G401.6 (cell line): ENCODE measurements at regions not wholly inside any gene's neighbourhood (a gene's known extent, or its start where the extent isn't known, plus 50 kb on each side); places are given as distances from the start of the nearest gene placed in this dataset.

Experiments
- FAIRE-seq: peaks from 2 replicates; lab custom pipeline; 2012; peaks lifted over from hg19 to GRCh38; lab: Jason Lieb, UNC

DNA sequence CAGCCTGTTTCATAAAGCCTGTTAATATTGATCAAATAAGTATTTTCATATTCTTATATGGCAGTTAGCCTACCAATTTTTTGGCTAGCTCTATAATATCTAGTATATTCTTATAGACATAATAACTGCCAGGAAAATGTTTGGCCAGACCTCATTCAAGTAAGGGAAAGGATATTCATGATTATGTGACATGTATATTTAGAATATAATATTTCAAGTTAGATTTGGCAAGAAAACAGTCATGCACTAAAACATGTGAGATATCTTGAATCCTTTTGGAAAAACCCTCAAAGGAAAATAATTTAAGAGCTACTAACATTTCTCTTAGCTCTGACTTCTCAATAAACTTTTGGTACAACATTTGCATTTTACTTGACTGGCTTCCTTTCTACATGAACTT, 694.1 kb downstream of the PLCL1 start:
- no peak for FAIRE-seq

DNA sequence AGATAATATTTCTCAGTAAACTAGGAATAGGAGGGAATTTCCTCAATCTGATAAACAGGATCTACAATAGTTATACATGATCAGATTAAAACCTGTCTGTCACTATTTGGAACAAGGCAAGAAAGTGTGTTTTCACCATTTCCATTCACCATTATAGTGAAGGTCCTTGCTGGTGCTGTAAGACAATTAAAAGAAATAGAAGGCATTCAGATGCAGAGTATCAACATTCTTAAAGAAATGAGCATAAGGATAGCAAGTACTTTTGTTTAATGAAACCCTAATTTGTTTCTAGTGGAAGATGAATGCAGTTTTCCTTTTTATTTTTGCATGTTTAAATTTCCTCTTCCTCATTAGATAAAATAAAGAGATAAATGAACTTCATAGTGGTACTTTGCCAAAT, 693.7 kb downstream of the PLCL1 start:
- FAIRE-seq: no peak

DNA sequence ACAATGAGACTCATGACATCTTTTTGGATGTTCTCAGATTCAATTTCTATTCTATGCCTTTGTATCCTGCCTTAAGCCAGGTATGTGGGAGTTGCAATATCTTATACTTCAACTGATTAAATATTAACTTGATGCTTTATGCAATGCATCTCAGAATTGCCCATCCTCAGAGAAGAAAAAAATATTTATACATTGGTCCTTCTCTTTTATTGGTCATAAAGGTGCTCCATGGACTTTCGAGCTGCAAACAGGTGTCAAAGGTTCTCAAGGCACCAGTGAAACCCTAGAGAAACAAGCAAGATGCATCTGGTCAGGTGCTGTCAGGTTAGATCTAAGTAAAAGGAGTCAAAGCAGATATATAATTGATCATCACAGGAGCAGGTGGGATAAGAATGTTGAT, 690.5 kb downstream of the PLCL1 start:
- no peak for FAIRE-seq

DNA sequence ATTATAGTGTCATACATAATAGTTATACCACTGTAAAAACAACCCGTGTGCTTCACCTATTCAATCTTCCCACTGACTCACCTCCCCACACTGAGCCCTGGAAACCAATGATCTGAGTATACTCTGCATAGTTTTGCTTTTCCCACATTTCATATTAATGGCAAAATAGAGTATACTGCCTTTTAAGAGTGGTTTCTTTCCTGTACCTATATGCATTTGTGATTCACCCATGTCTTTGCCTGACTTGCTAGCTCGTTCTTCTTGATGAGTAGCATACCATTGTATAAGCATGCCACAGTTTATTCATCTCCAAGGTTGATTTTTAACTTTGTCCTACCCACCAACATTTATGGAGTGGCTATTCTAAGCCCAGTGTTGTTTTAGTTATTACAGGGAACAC, 686.4 kb downstream of the PLCL1 start:
- FAIRE-seq: no peak

DNA sequence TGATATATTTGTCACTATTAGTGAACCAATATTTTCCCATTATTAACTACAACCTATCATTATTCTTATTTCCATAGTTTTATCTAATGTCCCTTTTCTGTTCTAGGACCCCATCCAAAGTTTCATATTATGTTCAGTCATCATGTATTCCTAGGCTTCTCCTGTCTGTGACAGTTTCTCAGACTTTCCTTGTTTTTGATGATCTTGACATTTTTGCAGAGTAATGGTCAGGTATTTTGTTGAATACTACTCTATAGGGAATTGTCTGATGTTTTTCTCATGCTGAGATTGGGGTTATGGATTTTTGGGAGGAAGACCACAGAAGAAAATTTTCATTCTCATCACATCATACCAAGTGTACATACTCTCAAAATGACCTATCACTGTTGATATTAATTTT, 684.6 kb downstream of the PLCL1 start:
- no peak for FAIRE-seq

DNA sequence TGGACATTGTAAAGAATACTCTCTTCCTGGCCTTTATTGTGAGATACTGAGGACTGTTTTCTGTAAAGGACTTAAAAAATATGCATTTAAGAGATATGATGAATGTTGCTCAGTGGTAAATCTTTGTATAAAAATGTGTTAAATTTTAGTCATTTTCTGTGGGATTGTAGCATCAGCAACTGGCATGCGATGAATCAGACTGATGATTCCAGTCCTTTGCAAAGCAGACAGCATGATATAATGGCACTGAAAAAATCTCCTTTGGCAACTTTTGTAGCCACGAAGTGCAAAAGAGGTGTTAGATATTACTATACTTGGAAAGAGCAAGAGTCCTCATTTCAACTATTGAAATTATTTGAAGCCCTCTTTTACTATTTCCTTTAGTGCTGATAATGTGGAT, 678.7 kb downstream of the PLCL1 start:
- no peak for FAIRE-seq

DNA sequence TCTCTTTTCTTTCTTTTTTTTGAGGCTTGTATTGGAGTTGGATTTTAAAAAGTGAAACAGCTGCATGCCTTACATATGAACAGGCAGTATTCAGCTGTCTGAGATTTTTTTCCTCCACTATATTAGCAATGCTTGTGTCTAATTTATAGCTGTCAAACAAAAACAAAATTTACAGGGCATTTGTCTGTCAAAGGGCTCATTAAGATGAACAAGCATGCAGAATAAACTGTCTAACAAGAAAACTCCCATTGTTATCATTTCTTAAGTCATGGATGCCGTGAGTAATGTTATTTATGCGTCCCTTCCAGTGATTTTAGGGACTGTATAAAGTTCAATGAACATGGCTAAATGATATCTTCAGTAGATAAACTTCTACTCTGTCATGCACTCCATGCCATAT, 674.7 kb downstream of the PLCL1 start:
- no peak for FAIRE-seq

DNA sequence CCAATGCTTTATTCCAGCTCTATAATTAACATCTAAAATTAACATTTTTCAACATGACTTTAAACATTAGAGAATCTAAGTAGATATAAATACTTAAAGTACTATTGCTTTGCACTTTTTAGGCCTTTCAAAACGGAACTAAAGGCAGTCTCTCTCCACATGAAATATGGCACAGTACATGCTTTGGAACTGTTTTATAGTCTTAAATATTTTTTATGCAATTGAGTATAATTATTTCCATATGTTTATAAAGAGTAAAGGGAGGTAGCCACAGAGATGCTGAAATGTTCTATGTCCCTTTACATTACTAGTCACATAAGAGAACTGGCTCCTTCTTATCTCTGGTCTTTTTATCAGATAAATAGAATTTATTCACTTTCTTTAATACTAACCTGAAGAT, 674.0 kb downstream of the PLCL1 start:
- FAIRE-seq: no peak

DNA sequence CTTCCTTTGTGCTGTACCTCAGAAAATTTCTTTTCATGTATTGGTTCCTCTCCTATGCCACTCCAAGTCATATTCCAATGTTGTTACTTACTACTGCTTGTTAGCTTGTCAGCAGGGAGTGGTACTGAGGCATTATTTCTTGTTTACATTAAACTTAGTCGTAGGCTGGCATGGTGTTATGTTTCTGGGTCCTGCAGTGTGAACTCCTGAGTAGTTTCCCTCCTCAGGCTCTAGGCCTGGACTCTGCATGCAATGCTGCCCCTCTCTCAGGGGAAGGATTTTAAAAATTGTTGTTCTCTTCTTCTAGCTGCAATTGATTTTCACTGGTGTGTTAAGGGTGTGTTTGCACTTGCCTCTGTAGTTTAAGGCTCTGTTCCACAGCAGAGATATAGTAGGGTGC, 671.6 kb downstream of the PLCL1 start:
- FAIRE-seq: no peak

DNA sequence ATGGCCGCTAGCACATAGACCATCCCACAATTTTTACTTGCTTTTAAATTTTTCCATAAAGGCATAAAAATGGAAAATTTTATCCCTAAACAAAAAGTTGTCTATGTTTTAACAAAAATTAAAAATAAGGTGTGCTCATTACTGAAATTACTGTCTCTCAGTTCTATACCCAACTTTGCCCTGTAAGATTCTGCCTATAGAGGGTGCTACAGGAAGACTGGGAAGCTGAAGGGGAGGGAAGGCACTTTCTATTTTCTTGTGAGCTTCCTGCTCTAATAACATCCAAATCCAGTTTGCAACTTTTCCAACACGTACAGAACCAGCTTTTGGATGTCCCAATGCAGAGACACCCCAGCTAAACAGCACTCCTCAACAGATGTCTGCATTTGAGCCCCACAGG, 666.9 kb downstream of the PLCL1 start:
- FAIRE-seq: no peak

DNA sequence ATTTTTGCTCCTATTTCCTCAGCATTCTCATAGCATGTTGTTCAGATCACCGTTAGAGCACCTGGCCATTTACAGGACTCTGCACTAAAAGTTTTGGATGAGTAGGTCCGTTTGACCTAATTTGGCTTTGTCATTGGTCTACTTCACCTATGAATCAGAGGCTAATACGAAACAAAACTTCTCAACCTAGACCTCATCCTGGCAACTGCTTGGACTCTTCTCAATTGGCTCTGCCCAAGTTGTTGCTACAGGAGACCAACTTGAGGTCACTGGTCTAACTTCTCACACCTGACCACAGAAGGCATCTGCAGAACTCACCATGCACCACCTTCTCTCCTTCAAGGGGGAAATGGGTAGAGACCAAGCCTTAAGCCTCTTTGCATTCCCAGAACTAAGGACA, 663.7 kb downstream of the PLCL1 start:
- FAIRE-seq: no peak

DNA sequence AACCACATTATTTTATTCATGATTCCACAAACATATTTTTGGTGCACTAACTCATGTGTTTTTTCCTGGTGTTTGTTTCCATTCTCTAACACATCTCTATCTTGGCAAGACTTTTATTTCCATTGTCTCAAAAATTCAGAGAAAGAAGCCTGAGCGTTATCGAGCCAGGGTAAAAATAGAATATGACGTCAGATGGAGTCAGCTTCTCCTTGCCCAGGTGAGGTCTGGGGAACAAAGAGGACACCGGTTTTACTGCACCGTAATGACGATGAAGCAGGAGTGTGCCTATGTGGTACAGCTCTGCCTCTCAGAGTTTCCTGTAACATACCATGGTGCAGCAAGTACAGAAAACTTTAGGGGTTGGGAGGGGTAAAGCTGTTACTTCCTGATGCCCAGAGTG, 661.6 kb downstream of the PLCL1 start:
- FAIRE-seq: no peak

DNA sequence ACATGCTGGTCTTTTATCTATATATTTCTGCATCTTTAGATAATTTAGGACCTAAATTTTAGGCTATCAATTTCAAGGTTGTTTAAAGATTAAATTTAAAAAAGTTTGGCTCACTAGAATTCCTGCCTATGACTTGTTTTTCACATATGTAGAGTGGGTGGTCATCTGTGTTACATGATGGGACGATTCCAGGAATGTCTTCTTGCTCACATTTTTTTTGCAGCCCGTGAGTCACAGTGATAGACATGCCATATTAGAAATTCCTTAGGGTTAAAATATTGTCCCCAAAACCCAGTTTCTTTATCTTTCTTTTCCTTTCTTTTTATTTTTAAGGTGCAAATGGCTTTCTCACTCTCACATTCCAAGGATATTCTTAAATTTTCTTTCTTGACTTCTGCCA, 652.0 kb downstream of the PLCL1 start:
- FAIRE-seq: no peak

DNA sequence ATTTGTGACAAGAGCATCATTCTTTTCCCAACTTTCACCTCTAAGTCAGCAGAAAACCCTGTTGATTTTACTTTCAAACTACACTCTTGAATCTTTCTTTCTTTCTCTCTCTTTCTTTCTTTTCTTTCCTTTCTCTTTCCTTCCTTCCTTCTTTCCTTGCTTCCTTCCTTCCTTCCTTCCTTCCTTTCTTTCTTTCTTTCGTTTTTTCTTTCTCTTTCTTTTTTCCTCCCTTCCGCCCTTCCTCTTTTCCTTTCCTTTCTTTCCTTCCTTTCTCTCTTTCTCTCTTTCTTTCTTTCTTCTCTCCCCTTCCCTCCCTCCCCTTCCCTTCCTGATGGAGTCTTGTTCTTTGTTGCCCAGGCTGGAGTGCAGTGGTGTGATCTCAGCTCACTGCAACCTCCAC, 649.5 kb downstream of the PLCL1 start:
- no peak for FAIRE-seq

DNA sequence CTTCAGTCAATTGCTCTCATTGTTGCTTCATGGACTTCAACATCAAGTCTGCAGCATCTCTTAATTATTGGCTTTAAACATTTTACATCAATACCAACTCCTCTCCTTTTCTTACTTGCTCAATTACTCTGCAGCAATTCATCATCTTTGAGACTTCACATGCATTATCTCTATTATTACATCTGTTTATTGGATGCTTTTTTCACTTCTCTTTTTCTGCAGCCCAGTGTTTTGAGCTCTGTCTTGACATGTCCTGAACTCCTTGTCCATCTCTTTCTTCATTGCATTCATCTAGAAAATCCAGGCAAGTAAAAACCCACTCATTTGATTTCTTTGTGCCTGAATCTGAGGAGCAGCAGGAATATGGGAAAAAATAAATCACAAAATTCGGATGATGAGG, 647.9 kb downstream of the PLCL1 start:
- no peak for FAIRE-seq

DNA sequence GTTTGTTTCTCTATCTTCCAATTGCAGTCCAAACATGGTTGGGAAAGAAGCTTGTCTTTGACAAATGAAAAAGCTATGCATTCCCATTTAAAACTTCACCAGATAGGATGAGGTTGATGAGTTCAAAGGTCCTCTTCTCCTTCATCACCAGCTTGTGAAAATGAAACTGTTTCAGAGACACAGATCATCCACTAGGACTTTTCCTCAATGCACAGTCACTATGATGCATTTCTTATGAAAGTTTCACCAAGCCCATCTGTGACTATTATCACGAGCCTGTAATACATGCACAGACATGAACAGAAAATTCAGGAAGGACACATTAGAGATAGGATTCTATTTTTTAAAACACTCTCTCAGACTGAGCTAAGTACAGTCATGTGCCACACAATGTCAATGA, 644.4 kb downstream of the PLCL1 start:
- FAIRE-seq: no peak

DNA sequence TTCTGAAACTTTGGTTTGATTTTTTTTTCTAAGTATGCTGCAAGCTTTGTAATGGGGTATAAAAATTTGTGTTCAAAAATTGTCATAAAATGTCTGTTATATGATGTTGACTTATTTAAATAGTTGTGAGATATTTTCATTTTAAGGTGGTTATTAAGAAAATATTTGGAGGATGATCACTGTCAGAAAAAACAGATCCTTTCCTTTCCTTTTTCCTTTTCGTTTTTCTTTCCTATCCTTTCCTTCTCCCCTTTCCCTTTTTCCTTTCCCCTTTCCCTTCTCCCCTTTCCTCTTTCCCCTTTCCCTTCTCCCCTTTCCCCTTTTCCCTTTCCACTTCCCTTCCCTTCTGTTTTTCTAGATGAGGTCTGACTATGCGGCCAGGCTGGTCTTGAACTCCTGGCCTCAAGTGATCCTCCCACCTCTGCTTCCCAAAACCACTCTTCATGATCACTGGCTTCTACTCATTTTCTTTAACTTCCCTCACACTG, 640.5 kb downstream of the PLCL1 start:
- FAIRE-seq: no peak

DNA sequence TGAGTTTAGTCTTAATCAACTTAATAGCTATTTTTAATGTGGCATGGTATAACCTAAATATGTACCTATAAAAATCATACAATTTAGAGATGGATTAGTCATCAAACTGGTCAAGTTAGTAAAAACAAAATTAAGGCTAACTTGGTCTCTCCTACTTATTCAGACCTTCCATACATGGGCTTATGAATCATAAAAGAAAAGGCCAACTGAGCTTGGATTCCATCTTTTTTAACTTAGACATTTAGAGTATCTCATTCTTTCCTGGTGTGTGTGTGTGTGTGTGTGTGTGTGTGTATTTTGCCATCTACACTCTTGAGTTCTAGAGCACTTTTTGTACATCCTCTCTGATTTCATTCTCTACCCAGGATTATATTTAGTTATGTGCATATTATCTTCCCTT, 637.5 kb downstream of the PLCL1 start:
- FAIRE-seq: no peak

DNA sequence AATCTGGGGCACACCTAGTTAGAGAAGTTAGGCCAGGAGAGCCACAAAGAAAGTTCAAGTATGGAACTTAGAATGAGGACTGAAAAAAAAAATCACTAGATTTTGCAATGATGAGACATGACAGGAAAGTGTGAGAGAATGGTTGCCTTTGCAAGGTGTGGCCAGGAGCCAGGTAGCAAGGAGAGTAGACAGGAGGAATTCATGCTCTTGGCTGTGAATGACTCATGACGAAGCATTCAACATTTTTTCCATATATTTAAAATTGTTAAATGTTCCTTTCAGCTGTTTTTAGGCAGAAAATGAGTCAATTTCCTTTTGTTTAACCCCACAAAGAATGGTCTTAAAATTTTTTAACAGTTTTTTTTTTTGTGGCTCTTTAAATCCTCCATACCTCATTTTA, 636.9 kb downstream of the PLCL1 start:
- no peak for FAIRE-seq

DNA sequence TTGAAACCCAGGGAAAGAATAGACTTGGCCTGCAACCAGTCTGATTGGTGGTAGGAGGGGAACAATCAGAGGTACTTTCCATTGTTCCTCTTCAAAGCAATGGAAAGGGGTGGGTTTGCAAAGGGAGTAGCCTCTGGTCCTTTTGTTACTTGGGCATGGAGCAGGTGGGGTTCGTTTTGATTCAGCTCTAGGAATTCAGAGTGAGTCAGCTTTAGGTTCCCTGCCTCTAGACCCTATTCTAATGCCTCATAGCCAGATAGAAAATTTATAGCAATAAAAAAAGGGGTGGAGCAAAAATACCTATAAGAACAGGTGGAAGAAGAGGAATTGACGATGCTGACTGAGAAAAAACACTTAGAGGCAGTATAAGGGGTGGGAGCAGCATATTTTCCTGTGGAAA, 636.4 kb downstream of the PLCL1 start:
- FAIRE-seq: no peak

DNA sequence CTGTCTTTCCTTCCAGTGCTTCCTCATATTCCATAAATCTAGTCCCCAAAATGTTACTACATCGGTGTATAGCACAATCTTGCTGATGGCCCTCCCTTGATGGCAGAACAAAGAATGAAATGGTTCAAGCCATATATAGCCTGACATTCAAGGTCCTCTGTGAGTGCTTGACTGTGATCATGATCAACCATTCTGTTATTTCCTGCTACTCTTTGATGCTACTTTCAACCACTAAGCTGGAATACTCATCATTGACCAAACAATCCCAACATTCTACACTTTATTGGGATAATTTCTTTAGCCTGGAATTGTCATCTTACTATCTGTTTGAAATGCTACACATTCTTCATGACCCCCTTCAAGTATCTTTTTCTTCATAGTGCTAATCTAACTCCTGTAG, 633.9 kb downstream of the PLCL1 start:
- no peak for FAIRE-seq

DNA sequence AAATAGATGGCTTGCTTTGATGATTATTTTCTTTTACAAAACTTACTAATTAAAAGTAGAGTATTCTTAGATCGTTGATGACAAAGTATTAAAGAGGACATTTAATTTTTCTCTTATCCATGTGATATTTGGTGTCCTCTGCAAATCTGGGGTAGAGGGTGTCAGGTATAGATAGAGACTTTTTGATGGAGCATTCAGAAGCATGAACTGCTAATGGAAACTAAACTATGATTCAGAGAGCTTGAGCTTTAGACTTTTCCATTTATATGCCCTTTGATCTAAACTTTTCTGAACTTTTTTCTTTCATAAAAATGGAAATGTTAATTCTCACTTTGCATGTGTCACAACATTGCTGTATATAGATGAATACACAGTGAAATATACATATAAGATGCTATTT, 619.7 kb downstream of the PLCL1 start:
- no peak for FAIRE-seq

DNA sequence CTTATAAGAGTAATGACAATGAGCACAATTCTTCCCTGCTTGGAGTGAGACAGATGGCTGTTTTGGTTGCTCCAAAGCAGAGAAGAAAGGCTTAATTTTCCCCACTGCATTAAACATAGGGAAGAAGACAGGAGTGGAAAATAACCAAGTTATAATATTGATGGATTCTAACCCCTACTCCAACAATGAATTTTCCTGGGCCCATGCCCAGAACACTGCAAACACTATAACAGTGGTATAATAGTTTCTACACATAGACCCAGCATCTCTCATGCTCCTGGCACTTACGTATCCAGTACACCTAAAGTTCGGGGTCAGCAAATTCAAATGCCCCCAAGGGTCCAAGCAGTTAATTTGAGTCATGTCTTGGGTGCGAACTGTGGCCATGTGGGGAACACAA, 613.4 kb downstream of the PLCL1 start:
- FAIRE-seq: no peak

DNA sequence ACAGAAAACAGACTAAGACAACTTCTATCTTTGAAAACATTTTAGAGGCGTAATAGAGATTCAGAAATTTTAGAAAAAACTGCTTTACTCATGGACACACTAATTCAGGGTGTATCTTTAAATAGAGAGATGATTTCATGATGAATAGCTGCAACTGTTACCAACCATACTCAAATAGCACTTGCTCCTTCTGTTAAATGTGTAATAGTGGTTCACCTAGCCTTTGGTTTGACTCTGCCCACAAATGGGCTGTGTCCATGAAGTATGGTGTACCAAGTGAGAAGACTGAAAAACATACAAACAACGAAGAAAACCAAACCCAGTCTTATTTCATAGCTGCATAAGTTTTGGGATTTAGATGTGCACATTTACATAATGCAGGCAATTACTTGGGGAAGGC, 610.6 kb downstream of the PLCL1 start:
- FAIRE-seq: no peak

DNA sequence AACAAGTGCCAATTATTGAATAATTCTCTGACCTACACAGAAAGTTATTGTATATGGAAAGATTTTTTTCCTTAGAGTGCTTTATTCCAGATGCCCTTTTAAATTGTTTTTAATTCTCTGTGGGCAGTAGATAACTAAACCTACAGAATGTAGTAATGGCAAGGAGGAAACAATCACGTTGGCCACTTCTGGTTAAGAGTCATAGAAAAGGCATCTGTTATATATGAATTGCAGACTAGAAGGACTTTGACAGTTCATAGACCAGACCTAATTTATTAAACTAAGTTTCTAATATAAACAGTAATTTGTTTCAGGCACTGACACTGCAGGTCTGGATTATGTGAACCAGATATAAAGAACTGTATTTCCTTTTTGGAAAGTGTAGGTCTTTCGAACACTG, 607.5 kb downstream of the PLCL1 start:
- FAIRE-seq: no peak

DNA sequence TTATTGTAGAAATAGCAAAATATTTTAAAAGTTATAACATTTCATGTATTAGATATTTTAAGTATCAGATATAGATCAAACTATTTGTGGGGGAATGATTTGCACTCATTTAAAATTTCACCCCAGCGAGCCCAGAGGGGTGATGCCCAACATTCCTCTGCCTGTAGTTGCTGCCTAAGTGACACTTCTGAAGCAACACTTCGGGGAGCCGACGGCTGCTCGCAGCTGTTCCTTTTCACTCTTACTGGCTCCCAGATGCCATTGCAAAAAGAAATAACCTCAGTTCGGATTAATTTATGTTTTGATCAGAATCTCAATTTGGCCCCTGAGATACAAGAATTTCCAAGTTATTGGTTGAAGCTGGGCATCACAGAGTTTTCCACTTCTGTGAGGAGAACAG, 603.8 kb downstream of the PLCL1 start:
- no peak for FAIRE-seq
